ENCODE measurements at regions not wholly inside any gene's neighbourhood (a gene's known extent, or its start where the extent isn't known, plus 50 kb on each side); places are given as distances from the start of the nearest gene placed in this dataset.

DNA sequence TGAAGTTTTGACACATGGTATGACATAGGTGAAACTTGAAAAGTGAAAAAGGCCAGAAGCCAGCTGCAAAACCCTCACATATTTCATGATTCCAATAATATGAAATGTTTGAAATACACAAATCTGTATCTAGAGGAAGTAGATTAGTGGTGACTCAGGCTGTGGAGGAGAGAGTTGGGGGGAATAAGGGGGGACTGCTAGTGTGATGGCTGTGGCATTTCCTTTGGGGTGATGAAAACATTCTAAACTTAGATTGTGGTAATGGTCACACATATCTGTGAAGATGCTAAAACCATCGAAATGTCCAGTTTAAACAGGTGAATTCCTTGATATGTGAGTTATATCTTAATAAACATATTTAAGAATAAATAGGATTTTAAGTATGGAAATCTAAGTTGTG is 343.5 kb upstream of the SFRP2 start:
- TF ChIP-seq RAD21 (IDR thresholded peaks at IDR 0.05; ENCODE audit: insufficient read depth, low read depth, low read length): no peak
- BruUV-seq (replicated peaks): no TSS peak
- Histone ChIP-seq H3K27me3 (replicated peaks in 1 of 2; ENCODE audit: control insufficient read depth in 2 of 2, insufficient read depth in 2 of 2, low read length in 1 of 2) (no peaks in the 10 kb centered on the region), H3K4me3 (no peak overlapping the region), H3K36me3 (ENCODE audit: control insufficient read depth in 2 of 2, insufficient read depth in 2 of 2, low read length in 1 of 2) (no peaks in the 10 kb centered on the region), H3K9me3 (replicated peaks; ENCODE audit: control insufficient read depth, insufficient read depth, low read length) (no peaks in the 10 kb centered on the region), H3K79me2 (ENCODE audit: control insufficient read depth, insufficient read depth, low read length) (no peaks in the 10 kb centered on the region), H2AFZ (ENCODE audit: control insufficient read depth, low read depth, low read length) (no peak overlapping the region), H4K20me1 (ENCODE audit: control insufficient read depth, insufficient read depth) (no peaks in the 10 kb centered on the region), H3K9ac (ENCODE audit: control insufficient read depth, insufficient read depth, low read length) (no peak overlapping the region), H3K4me2 (ENCODE audit: control insufficient read depth, insufficient read depth) (no peak overlapping the region), H3K4me1 (ENCODE audit: control insufficient read depth, insufficient read depth, low read length) (no peaks in the 10 kb centered on the region), H3K27ac (ENCODE audit: control insufficient read depth, insufficient read depth) (no peak overlapping the region)
- intact Hi-C loops (cut with micrococcal nuclease; ENCODE audit: unreplicated experiment): no loop called here
- FAIRE-seq: no peak
- ChIA-PET CTCF (no interaction called here), SMC1A (ENCODE audit: uncharacterized antibody, unreplicated experiment) (no interaction called here), RAD21 (ENCODE audit: unreplicated experiment) (no interaction called here), POLR2A (no interaction called here)
- no peak for ATAC-seq
- in situ Hi-C loops (cut with MboI): no loop called here
- 0% methylated on average over 1 of the region's 1 CpG for WGBS (ENCODE audit: insufficient coverage, insufficient replicate concordance, low lambda C conversion rate, missing lambda C conversion rate)
- no peak for DNase-seq (ENCODE audit: low read depth, low spot score)

DNA sequence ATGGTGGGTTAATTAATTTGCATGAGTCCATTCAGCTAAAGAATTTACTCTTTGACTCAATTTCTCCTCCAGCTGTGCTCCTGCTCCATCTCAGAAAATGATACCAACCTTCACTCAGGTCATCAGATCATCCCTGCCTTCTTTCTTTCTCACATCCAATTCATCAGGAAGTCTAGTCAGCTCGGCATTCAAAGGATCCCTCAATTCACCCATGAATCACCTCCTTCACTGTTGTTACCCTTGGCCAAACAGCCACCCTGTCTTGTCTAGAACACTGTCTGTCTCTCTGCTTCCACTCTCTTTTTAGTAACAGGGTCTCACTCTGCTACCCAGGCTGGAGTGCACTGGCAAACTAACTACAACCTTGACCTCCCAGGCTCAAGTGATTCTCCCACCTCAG is 337.4 kb upstream of the SFRP2 start:
- no peaks in the 10 kb centered on the region for H3K79me2 ChIP-seq (ENCODE audit: control insufficient read depth, insufficient read depth, low read length)
- ChIA-PET SMC1A (ENCODE audit: uncharacterized antibody, unreplicated experiment) (no interaction called here), RAD21 (ENCODE audit: unreplicated experiment) (no interaction called here), POLR2A (no interaction called here), CTCF (no interaction called here)
- intact Hi-C loops (cut with micrococcal nuclease; ENCODE audit: unreplicated experiment): no loop called here
- no peaks in the 10 kb centered on the region for H4K20me1 ChIP-seq (ENCODE audit: control insufficient read depth, insufficient read depth)
- FAIRE-seq: no peak
- no peaks in the 10 kb centered on the region for H3K36me3 ChIP-seq (ENCODE audit: control insufficient read depth in 2 of 2, insufficient read depth in 2 of 2, low read length in 1 of 2)
- H3K27ac ChIP-seq (ENCODE audit: control insufficient read depth, insufficient read depth): no peak overlapping the region
- no peak for TF ChIP-seq RAD51 (IDR thresholded peaks at IDR 0.05)
- TF ChIP-seq RAD21 (IDR thresholded peaks at IDR 0.05; ENCODE audit: insufficient read depth, low read depth, low read length): no peak
- TF ChIP-seq NR2C1 (IDR thresholded peaks at IDR 0.05): no peak
- no peak for TF ChIP-seq ESRRA (IDR thresholded peaks at IDR 0.05; ENCODE audit: low read length)
- TF ChIP-seq PAX8 (IDR thresholded peaks at IDR 0.05): no peak
- TF ChIP-seq IRF4 (IDR thresholded peaks at IDR 0.05; ENCODE audit: low read depth, low read length): no peak
- no peak for TF ChIP-seq CREB1 (IDR thresholded peaks at IDR 0.05; ENCODE audit: low read depth)
- TF ChIP-seq TBL1XR1 (IDR thresholded peaks at IDR 0.05; ENCODE audit: low read depth, low read length): no peak
- TF ChIP-seq SMARCA5 (IDR thresholded peaks at IDR 0.05): no peak
- no peak for TF ChIP-seq SREBF1 (IDR thresholded peaks at IDR 0.05; ENCODE audit: low read length)
- TF ChIP-seq MEF2B (IDR thresholded peaks at IDR 0.05; ENCODE audit: partially characterized antibody, poor library complexity, severe bottlenecking): no peak
- TF ChIP-seq, protein P1, sequence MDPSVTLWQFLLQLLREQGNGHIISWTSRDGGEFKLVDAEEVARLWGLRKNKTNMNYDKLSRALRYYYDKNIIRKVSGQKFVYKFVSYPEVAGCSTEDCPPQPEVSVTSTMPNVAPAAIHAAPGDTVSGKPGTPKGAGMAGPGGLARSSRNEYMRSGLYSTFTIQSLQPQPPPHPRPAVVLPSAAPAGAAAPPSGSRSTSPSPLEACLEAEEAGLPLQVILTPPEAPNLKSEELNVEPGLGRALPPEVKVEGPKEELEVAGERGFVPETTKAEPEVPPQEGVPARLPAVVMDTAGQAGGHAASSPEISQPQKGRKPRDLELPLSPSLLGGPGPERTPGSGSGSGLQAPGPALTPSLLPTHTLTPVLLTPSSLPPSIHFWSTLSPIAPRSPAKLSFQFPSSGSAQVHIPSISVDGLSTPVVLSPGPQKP (IDR thresholded peaks at IDR 0.05; ENCODE audit: low read depth, low read length): no peak
- TF ChIP-seq MEF2A (IDR thresholded peaks at IDR 0.05; ENCODE audit: insufficient read depth, low read depth, low read length): no peak
- no peak overlapping the region for H3K4me2 ChIP-seq (ENCODE audit: control insufficient read depth, insufficient read depth)
- no peak for DNase-seq (ENCODE audit: low read depth, low spot score)
- ATAC-seq: no peak
- no peaks in the 10 kb centered on the region for H3K27me3 ChIP-seq (replicated peaks in 1 of 2; ENCODE audit: control insufficient read depth in 2 of 2, insufficient read depth in 2 of 2, low read length in 1 of 2)
- no peaks in the 10 kb centered on the region for H3K4me1 ChIP-seq (ENCODE audit: control insufficient read depth, insufficient read depth, low read length)
- WGBS (ENCODE audit: insufficient coverage, insufficient replicate concordance, low lambda C conversion rate, missing lambda C conversion rate): 6% methylated on average over 1 of the region's 1 CpG
- no peak overlapping the region for H3K9ac ChIP-seq (ENCODE audit: control insufficient read depth, insufficient read depth, low read length)
- BruUV-seq (replicated peaks): no TSS peak
- no peak overlapping the region for H2AFZ ChIP-seq (ENCODE audit: control insufficient read depth, low read depth, low read length)
- in situ Hi-C loops (cut with MboI): no loop called here
- H3K9me3 ChIP-seq (replicated peaks; ENCODE audit: control insufficient read depth, insufficient read depth, low read length): no peaks in the 10 kb centered on the region
- no peak overlapping the region for H3K4me3 ChIP-seq
